Smooth muscle cell (in vitro differentiated cells): ENCODE measurements at regions not wholly inside any gene's neighbourhood (a gene's known extent, or its start where the extent isn't known, plus 50 kb on each side); places are given as distances from the start of the nearest gene placed in this dataset.
"Not testable (repeated sequence)": the region's sequence is repeated elsewhere in the genome, so short reads cannot be mapped to it uniquely, and the experiment has no call there.

ENCODE experiments used
- DNase-seq: peaks from one replicate; lab custom pipeline; 2025; ENCODE audit not compliant: unreplicated experiment; lab: John Stamatoyannopoulos, UW
- H2AFZ ChIP-seq: fragments of 200-600 bp; sonication (generic); 2 replicates; pipeline ENCODE4 v1.6.0; 2016; ENCODE audit warnings: antibody characterized with exemption, low read depth, mild to moderate bottlenecking
- H3F3A ChIP-seq: fragments of 200-600 bp; sonication (generic); 2 replicates; pipeline ENCODE4 v1.6.0; 2017; ENCODE audit warnings: antibody characterized with exemption, low read depth
- H3K27ac ChIP-seq: fragments of 200-600 bp; sonication (generic); 2 replicates; pipeline ENCODE4 v1.5.1; 2016; ENCODE audit warnings: low read depth, mild to moderate bottlenecking
- H3K27me3 ChIP-seq: fragments of 200-600 bp; sonication (generic); 2 replicates; pipeline ENCODE4 v1.6.1; 2016; ENCODE audit warnings: low read depth, mild to moderate bottlenecking
- H3K36me3 ChIP-seq: fragments of 200-600 bp; sonication (generic); 2 replicates; pipeline ENCODE4 v1.5.1; 2016; ENCODE audit warnings: low read depth
- H3K4me1 ChIP-seq: fragments of 200-600 bp; sonication (generic); 2 replicates; pipeline ENCODE4 v1.5.1; 2016; ENCODE audit warnings: low read depth
- H3K4me2 ChIP-seq: fragments of 200-600 bp; sonication (generic); 2 replicates; pipeline ENCODE4 v1.6.0; 2016; ENCODE audit warnings: mild to moderate bottlenecking
- H3K4me3 ChIP-seq: fragments of 200-600 bp; sonication (generic); 2 replicates; pipeline ENCODE4 v1.5.1; 2016; ENCODE audit warnings: mild to moderate bottlenecking
- H3K79me2 ChIP-seq: fragments of 200-600 bp; sonication (generic); 2 replicates; pipeline ENCODE4 v1.6.0; 2016; ENCODE audit warnings: low read depth, mild to moderate bottlenecking
- H3K9ac ChIP-seq: fragments of 200-600 bp; sonication (generic); 2 replicates; pipeline ENCODE4 v1.6.0; 2016; ENCODE audit warnings: low read depth
- H3K9me3 ChIP-seq: fragments of 200-600 bp; sonication (generic); replicated peaks from 2 replicates; pipeline ENCODE4 v1.5.1; 2016; ENCODE audit warnings: low read depth
- H4K20me1 ChIP-seq: fragments of 200-600 bp; sonication (generic); 2 replicates; pipeline ENCODE4 v1.6.0; 2016; ENCODE audit warnings: low read depth
- whole genome bisulfite sequencing: methylation state at CpG from one replicate; pipeline ENCODE4 v1.1.7; 2016; ENCODE audit warnings: low lambda C conversion rate; 5-methylcytosine and 5-hydroxymethylcytosine counted together
- TF ChIP-seq, protein P1 (sequence below): fragments of 200-600 bp; sonication (generic); IDR thresholded peaks from 2 replicates; pipeline ENCODE4 v1.5.1; 2017; ENCODE audit warnings: borderline replicate concordance, mild to moderate bottlenecking, antibody characterized with exemption; ENCODE audit not compliant: insufficient read depth, poor library complexity, severe bottlenecking

- 90% methylated on average over 3 of the region's 3 CpGs for WGBS
- H3K9me3 ChIP-seq = no peaks in the 10 kb centered on the region
- no peak overlapping the region for H3K4me3 ChIP-seq
- no peaks in the 10 kb centered on the region for H4K20me1 ChIP-seq
- H3K4me1 ChIP-seq = peaks cover 11% of the 10 kb centered on the region
- TF ChIP-seq, protein P1, sequence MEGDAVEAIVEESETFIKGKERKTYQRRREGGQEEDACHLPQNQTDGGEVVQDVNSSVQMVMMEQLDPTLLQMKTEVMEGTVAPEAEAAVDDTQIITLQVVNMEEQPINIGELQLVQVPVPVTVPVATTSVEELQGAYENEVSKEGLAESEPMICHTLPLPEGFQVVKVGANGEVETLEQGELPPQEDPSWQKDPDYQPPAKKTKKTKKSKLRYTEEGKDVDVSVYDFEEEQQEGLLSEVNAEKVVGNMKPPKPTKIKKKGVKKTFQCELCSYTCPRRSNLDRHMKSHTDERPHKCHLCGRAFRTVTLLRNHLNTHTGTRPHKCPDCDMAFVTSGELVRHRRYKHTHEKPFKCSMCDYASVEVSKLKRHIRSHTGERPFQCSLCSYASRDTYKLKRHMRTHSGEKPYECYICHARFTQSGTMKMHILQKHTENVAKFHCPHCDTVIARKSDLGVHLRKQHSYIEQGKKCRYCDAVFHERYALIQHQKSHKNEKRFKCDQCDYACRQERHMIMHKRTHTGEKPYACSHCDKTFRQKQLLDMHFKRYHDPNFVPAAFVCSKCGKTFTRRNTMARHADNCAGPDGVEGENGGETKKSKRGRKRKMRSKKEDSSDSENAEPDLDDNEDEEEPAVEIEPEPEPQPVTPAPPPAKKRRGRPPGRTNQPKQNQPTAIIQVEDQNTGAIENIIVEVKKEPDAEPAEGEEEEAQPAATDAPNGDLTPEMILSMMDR = no peak
- no peak overlapping the region for H3K9ac ChIP-seq
- no peak for DNase-seq
- no peaks in the 10 kb centered on the region for H3K27me3 ChIP-seq
- no peak overlapping the region for H2AFZ ChIP-seq
- no peaks in the 10 kb centered on the region for H3K36me3 ChIP-seq
- no peaks in the 10 kb centered on the region for H3K79me2 ChIP-seq
- no peak overlapping the region for H3K27ac ChIP-seq
- no peaks in the 10 kb centered on the region for H3F3A ChIP-seq
- no peak overlapping the region for H3K4me2 ChIP-seq
These were observed 159.1 kb upstream of the NANOGP8 start for GRCh38 chr15:35244227-35244626.

DNA sequence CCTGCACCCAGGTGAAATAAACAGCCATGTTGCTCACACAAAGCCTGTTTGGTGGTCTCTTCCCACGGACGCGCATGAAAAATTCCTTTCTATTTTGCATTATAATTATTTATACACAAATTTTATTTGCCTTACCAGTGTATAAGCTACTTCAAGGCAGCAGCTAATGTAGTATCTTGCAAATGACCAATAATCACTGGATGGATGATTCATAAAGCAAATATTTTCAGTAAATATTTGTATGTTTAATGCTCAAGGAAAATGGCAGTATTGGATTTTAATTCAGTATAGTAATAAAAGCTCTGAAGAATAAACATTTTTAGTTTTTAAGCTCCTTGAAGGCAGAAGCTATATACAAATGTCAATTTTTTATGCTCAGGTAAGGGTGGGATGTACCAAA, 158.7 kb upstream of the NANOGP8 start:
- TF ChIP-seq, protein P1 = no peak
- no peak overlapping the region for H3K9ac ChIP-seq
- no peaks in the 10 kb centered on the region for H4K20me1 ChIP-seq
- no peaks in the 10 kb centered on the region for H3K36me3 ChIP-seq
- H3K4me2 ChIP-seq = no peak overlapping the region
- H3K4me1 ChIP-seq = peaks cover 11% of the 10 kb centered on the region
- H3F3A ChIP-seq = no peaks in the 10 kb centered on the region
- no peaks in the 10 kb centered on the region for H3K79me2 ChIP-seq
- no peaks in the 10 kb centered on the region for H3K27me3 ChIP-seq
- H3K27ac ChIP-seq = no peak overlapping the region
- no peaks in the 10 kb centered on the region for H3K9me3 ChIP-seq
- H2AFZ ChIP-seq = no peak overlapping the region
- no peak for DNase-seq
- H3K4me3 ChIP-seq = no peak overlapping the region
- WGBS = 98% methylated on average over 3 of the region's 3 CpGs

DNA sequence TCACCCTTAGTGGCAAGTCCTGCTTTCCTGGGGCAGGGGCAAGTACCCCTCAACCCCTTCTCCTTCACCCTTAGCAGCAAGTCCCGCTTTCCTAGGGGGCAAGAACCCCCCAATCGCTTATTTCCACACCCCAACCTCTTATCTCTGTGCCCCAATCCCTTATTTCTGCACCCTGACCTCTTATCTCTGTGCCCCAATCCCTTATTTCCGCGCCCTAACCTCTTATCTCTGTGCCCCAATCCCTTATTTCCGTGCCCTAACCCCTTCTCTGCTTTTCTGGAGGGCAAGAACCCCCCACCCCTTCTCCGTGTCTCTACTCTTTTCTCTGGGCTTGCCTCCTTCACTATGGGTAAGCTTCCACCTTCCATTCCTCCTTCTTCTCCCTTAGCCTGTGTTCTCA, 154.6 kb upstream of the NANOGP8 start:
- not testable (repeated sequence) for H3K4me2 ChIP-seq, H3K4me1 ChIP-seq, H3K27me3 ChIP-seq, DNase-seq, H3K9ac ChIP-seq, H3K9me3 ChIP-seq, H4K20me1 ChIP-seq, H3K27ac ChIP-seq, H3F3A ChIP-seq, H2AFZ ChIP-seq, H3K4me3 ChIP-seq, H3K36me3 ChIP-seq, H3K79me2 ChIP-seq
- WGBS = 85% methylated on average over 5 of the region's 6 CpGs

DNA sequence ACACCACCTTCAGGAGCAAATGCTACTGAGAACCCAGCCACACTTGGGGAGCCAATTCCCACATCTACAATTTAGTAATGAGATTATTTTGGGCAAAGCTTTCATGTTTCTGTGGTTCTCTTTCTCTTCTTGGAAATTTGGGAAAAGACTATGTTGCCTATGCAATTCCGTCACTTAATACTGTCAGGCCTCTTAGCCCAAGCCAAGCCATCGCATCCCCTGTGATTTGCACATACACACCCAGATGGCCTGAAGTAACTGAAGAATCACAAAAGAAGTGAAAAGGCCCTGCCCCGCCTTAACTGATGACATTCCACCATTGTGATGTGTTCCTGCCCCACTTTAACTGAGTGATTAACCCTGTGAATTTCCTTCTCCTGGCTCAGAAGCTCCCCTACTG, 153.4 kb upstream of the NANOGP8 start:
- 94% methylated on average over 3 of the region's 3 CpGs for WGBS
- not testable (repeated sequence) for H3K4me3 ChIP-seq, H3K79me2 ChIP-seq, H3K4me2 ChIP-seq, H3K27me3 ChIP-seq, H3F3A ChIP-seq, H4K20me1 ChIP-seq, H3K9me3 ChIP-seq, H3K4me1 ChIP-seq, H3K27ac ChIP-seq, H3K36me3 ChIP-seq, H3K9ac ChIP-seq, DNase-seq, H2AFZ ChIP-seq

GRCh38 chr15:35229085-35229484, 144.0 kb upstream of the NANOGP8 start:
- Histone ChIP-seq H3K27ac (no peak overlapping the region), H3K9me3 (no peaks in the 10 kb centered on the region), H2AFZ (no peak overlapping the region), H3K27me3 (no peaks in the 10 kb centered on the region), H4K20me1 (no peaks in the 10 kb centered on the region), H3K79me2 (no peaks in the 10 kb centered on the region), H3K4me2 (no peak overlapping the region), H3K4me1 (no peaks in the 10 kb centered on the region), H3K36me3 (no peaks in the 10 kb centered on the region), H3K9ac (no peak overlapping the region), H3K4me3 (no peak overlapping the region), H3F3A (no peaks in the 10 kb centered on the region)
- TF ChIP-seq, protein P1 = no peak
- no peak for DNase-seq
- WGBS = 87% methylated on average over 3 of the region's 3 CpGs
